ENCODE measurements at regions not wholly inside any gene's neighbourhood (a gene's known extent, or its start where the extent isn't known, plus 50 kb on each side); places are given as distances from the start of the nearest gene placed in this dataset.

GRCh38 chr13:59133903-59134302 lies 1029.8 kb downstream of the DIAPH3 start:
- no peaks in the 10 kb centered on the region for H3K27me3 ChIP-seq
- 82 to 84% methylated on average over 3 of the region's 3 CpGs for WGBS, 2 donors
- no peak overlapping the region for H3K4me3 ChIP-seq
- no peaks in the 10 kb centered on the region for H3K4me1 ChIP-seq
- H3K9me3 ChIP-seq, result no peaks in the 10 kb centered on the region
- H3K36me3 ChIP-seq, result no peaks in the 10 kb centered on the region
- H3K27ac ChIP-seq, result no peak overlapping the region
- DNase-seq (ENCODE audit: low spot score in 2 of 2), result no peak
- TF ChIP-seq EP300 (IDR thresholded peaks at IDR 0.05) (no peak), POLR2A (IDR thresholded peaks at IDR 0.05) (no peak)
- TF ChIP-seq, protein P1, sequence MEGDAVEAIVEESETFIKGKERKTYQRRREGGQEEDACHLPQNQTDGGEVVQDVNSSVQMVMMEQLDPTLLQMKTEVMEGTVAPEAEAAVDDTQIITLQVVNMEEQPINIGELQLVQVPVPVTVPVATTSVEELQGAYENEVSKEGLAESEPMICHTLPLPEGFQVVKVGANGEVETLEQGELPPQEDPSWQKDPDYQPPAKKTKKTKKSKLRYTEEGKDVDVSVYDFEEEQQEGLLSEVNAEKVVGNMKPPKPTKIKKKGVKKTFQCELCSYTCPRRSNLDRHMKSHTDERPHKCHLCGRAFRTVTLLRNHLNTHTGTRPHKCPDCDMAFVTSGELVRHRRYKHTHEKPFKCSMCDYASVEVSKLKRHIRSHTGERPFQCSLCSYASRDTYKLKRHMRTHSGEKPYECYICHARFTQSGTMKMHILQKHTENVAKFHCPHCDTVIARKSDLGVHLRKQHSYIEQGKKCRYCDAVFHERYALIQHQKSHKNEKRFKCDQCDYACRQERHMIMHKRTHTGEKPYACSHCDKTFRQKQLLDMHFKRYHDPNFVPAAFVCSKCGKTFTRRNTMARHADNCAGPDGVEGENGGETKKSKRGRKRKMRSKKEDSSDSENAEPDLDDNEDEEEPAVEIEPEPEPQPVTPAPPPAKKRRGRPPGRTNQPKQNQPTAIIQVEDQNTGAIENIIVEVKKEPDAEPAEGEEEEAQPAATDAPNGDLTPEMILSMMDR (IDR thresholded peaks at IDR 0.05), result no peak

DNA sequence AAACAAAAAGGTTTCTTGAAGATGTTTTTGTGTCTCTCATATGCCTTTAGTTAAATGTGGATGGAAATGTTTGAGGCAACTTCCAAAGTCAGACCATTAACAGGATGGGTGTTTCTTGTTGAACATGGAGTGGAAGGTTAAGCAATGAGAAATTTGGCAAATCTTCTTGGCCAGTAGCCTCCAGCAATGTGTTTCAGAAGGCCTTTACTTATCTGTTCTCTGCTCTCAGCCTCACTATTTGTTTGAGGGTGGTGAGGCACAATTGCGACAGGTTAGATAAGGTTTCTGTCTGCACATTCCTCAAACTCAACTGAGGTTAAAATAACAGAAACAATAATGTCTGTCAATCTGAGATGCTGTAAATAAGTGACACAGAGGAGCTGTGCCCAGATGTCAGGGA lies 1019.0 kb downstream of the DIAPH3 start:
- H3K27ac ChIP-seq, result no peak overlapping the region
- no peaks in the 10 kb centered on the region for H3K27me3 ChIP-seq
- no peak overlapping the region for H3K4me3 ChIP-seq
- H3K36me3 ChIP-seq, result no peaks in the 10 kb centered on the region
- WGBS, 2 donors, result 100% methylated on average over 1 of the region's 1 CpG
- TF ChIP-seq, protein P1 (IDR thresholded peaks at IDR 0.05), result no peak
- TF ChIP-seq EP300 (IDR thresholded peaks at IDR 0.05), result no peak
- no peak for TF ChIP-seq POLR2A (IDR thresholded peaks at IDR 0.05)
- no peaks in the 10 kb centered on the region for H3K9me3 ChIP-seq
- no peaks in the 10 kb centered on the region for H3K4me1 ChIP-seq
- DNase-seq (ENCODE audit: low spot score in 2 of 2), result no peak

GRCh38 chr13:59145381-59145780 lies 1018.3 kb downstream of the DIAPH3 start:
- Histone ChIP-seq H3K27me3 (no peaks in the 10 kb centered on the region), H3K9me3 (no peaks in the 10 kb centered on the region), H3K4me3 (no peak overlapping the region), H3K36me3 (no peaks in the 10 kb centered on the region), H3K4me1 (no peaks in the 10 kb centered on the region), H3K27ac (no peak overlapping the region)
- TF ChIP-seq EP300 (IDR thresholded peaks at IDR 0.05) (no peak), POLR2A (IDR thresholded peaks at IDR 0.05) (no peak)
- TF ChIP-seq, protein P1 (IDR thresholded peaks at IDR 0.05), result no peak
- no peak for DNase-seq (ENCODE audit: low spot score in 2 of 2)
- 82 to 83% methylated on average over 4 of the region's 4 CpGs for WGBS, 2 donors

DNA sequence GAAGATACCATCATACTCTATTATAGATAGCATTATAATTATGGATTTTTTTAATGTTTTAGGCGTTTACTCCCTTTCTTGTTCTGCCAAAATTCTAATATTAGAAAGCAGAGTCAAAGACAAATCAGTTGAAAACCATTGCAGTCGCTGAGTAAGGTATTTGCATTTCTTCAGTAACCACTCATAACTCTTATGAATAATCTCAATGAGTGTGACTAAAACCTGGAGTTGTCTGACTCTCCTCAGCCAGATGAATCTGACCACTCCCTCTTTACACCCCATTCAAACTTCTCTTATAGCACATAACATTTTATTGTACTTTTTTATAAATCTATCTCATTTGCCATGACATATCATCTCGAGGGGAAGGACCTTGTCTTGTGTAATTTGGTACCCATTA lies 1006.5 kb downstream of the DIAPH3 start:
- Histone ChIP-seq H3K9me3 (peaks cover 0 to 9% (median 0%) of the 10 kb centered on the region in 4 donors), H3K36me3 (no peaks in the 10 kb centered on the region), H3K27ac (no peak overlapping the region), H3K27me3 (no peaks in the 10 kb centered on the region), H3K4me1 (no peaks in the 10 kb centered on the region), H3K4me3 (no peak overlapping the region)
- DNase-seq (ENCODE audit: low spot score in 2 of 2), result no peak
- TF ChIP-seq EP300 (IDR thresholded peaks at IDR 0.05) (no peak), POLR2A (IDR thresholded peaks at IDR 0.05) (no peak)
- TF ChIP-seq, protein P1 (IDR thresholded peaks at IDR 0.05), result no peak
- 80 to 87% methylated on average over 3 of the region's 3 CpGs for WGBS, 2 donors

DNA sequence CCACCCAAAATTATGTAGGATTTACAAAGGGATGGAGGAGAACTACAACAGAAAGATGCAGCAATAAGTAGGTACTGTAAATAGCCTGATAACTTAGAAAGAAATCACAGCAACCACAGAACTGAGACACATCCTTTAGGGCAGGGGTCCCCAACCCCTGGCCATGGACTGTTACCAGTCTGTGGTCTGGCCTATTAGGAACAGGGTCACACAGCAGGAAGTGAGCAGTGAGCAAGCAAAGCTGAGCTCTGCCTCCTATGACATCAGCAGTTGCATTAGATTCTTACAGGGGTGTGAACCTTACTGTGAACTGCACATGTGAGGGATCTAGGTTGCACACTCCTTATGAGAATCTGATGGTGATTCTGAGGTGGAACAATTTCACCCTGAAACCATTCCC lies 997.6 kb downstream of the DIAPH3 start:
- Histone ChIP-seq H3K27me3 (no peaks in the 10 kb centered on the region), H3K36me3 (no peaks in the 10 kb centered on the region)

More for the DNA sequence above, 997.6 kb downstream of the DIAPH3 start:
- Histone ChIP-seq H3K4me3 (no peak overlapping the region), H3K27ac (no peak overlapping the region), H3K9me3 (peaks cover 0 to 2% (median 0%) of the 10 kb centered on the region in 4 donors), H3K4me1 (no peaks in the 10 kb centered on the region)
- no peak for DNase-seq (ENCODE audit: low spot score in 2 of 2)
- TF ChIP-seq EP300 (IDR thresholded peaks at IDR 0.05) (no peak), POLR2A (IDR thresholded peaks at IDR 0.05) (no peak)
- TF ChIP-seq, protein P1 (IDR thresholded peaks at IDR 0.05), result no peak

All from tibial nerve (tissue), 4 donors.